Testis (tissue), 2 donors: ENCODE measurements at regions not wholly inside any gene's neighbourhood (a gene's known extent, or its start where the extent isn't known, plus 50 kb on each side); places are given as distances from the start of the nearest gene placed in this dataset.

Experiments used
- DNase-seq: peaks from one replicate; pipeline ENCODE4 v3.0.0-alpha.2; 2019
- H3K27ac ChIP-seq, 2 donors: fragments of 200-600 bp; sonication (generic); one replicate each; pipeline ENCODE4 v1.5.1; 2019
- H3K27me3 ChIP-seq: fragments of 200-600 bp; sonication (generic); one replicate; pipeline ENCODE4 v1.5.1; 2019
- H3K36me3 ChIP-seq: fragments of 200-600 bp; sonication (generic); one replicate; pipeline ENCODE4 v1.5.1; 2017; ENCODE audit warnings: low read depth; ENCODE audit errors: missing control alignments
- H3K4me1 ChIP-seq: fragments of 200-600 bp; sonication (generic); one replicate; pipeline ENCODE4 v1.5.1; 2019
- H3K4me3 ChIP-seq, 2 donors: fragments of 200-600 bp; sonication (generic); one replicate each; pipeline ENCODE4 v1.5.1; 2017 to 2019
- H3K9me3 ChIP-seq: fragments of 200-600 bp; sonication (generic); one replicate; pipeline ENCODE4 v1.5.1; 2017
- POLR2A ChIP-seq: fragments of 450-650 bp; IDR thresholded peaks from one replicate; pipeline ENCODE4 v1.6.1; 2017; ENCODE audit warnings: antibody characterized with exemption, mild to moderate bottlenecking, moderate library complexity
- WGBS, 2 donors: methylation state at CpG; one replicate each; pipeline ENCODE4 v1.1.5; 2018; 5-methylcytosine and 5-hydroxymethylcytosine counted together
- intact Hi-C: fragments of 100-400 bp; cut with DNase I; formaldehyde crosslinking; loops from one replicate; pipeline ENCODE4 v1.15.1; 2023; ENCODE audit warnings: low total_unique reads
- TF ChIP-seq, protein P1 (sequence below), 3 experiments: fragments of 450-650 bp in 2 of 3; fragments of 200-600 bp in 1 of 3; sonication (generic) in 1 of 3; IDR thresholded peaks; one replicate each; pipeline ENCODE4 v1.5.1; 2016 to 2019; ENCODE audit warnings: antibody characterized with exemption in 3 of 3, mild to moderate bottlenecking in 2 of 3, moderate library complexity in 1 of 3

DNA sequence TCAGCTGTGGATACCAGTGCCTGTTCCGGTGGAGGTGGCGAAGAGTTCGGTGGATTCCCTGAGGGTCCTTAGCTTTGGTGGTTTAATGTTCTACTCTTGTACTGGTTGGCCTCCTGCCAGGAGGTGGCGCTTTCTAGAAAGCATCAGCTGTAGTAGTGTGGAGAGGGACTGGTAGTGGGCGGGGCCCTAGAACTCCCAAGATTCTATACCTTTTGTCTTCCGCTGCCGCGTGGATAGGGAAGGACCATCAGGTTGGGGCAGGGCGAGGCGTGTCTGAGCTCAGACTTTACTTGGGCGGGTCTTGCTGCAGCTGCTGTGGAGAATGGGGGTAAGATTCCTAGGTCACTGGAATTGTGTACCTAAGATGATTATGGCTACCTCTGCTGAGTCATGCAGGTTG, 390.3 kb downstream of the FAM47A start:
- no peaks in the 10 kb centered on the region for H3K27me3 ChIP-seq
- no peak overlapping the region for H3K27ac ChIP-seq
- 60 to 73% methylated on average over 5 to 11 of the region's 11 CpGs for WGBS, 2 donors
- H3K9me3 ChIP-seq: no peaks in the 10 kb centered on the region
- no peaks in the 10 kb centered on the region for H3K36me3 ChIP-seq
- TF ChIP-seq, protein P1, sequence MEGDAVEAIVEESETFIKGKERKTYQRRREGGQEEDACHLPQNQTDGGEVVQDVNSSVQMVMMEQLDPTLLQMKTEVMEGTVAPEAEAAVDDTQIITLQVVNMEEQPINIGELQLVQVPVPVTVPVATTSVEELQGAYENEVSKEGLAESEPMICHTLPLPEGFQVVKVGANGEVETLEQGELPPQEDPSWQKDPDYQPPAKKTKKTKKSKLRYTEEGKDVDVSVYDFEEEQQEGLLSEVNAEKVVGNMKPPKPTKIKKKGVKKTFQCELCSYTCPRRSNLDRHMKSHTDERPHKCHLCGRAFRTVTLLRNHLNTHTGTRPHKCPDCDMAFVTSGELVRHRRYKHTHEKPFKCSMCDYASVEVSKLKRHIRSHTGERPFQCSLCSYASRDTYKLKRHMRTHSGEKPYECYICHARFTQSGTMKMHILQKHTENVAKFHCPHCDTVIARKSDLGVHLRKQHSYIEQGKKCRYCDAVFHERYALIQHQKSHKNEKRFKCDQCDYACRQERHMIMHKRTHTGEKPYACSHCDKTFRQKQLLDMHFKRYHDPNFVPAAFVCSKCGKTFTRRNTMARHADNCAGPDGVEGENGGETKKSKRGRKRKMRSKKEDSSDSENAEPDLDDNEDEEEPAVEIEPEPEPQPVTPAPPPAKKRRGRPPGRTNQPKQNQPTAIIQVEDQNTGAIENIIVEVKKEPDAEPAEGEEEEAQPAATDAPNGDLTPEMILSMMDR (IDR thresholded peaks at IDR 0.05): no peak
- TF ChIP-seq POLR2A: no peak
- intact Hi-C loops: no loop called here
- H3K4me3 ChIP-seq: no peak overlapping the region
- no peaks in the 10 kb centered on the region for H3K4me1 ChIP-seq
- DNase-seq: peak; percentile 48

DNA sequence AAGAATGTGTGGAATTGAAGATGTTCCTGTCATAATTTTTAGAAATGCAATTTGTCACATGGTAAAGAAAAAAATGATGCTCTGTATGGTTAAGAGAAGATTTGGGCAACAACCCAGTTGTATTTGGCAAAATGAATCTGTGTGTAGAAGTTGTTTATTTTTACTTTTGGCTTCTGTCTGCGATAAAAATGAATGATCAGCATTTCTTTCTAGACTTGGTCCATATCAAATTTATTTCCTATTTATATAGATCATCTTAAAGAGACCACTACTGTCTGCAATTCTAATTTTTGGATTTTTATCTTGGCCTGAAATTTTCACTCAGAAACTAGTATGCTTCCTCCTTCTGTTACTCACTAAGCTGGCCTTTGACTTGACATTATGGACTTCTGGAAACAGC, 396.9 kb downstream of the FAM47A start:
- no peak for DNase-seq
- Histone ChIP-seq H3K27ac (no peak overlapping the region), H3K9me3 (no peaks in the 10 kb centered on the region), H3K27me3 (no peaks in the 10 kb centered on the region), H3K36me3 (no peaks in the 10 kb centered on the region), H3K4me3 (no peak overlapping the region), H3K4me1 (no peaks in the 10 kb centered on the region)
- WGBS, 2 donors: 79 to 82% methylated on average over 1 of the region's 1 CpG
- intact Hi-C loops: no loop called here
- TF ChIP-seq, protein P1 (IDR thresholded peaks at IDR 0.05): no peak
- TF ChIP-seq POLR2A: no peak

DNA sequence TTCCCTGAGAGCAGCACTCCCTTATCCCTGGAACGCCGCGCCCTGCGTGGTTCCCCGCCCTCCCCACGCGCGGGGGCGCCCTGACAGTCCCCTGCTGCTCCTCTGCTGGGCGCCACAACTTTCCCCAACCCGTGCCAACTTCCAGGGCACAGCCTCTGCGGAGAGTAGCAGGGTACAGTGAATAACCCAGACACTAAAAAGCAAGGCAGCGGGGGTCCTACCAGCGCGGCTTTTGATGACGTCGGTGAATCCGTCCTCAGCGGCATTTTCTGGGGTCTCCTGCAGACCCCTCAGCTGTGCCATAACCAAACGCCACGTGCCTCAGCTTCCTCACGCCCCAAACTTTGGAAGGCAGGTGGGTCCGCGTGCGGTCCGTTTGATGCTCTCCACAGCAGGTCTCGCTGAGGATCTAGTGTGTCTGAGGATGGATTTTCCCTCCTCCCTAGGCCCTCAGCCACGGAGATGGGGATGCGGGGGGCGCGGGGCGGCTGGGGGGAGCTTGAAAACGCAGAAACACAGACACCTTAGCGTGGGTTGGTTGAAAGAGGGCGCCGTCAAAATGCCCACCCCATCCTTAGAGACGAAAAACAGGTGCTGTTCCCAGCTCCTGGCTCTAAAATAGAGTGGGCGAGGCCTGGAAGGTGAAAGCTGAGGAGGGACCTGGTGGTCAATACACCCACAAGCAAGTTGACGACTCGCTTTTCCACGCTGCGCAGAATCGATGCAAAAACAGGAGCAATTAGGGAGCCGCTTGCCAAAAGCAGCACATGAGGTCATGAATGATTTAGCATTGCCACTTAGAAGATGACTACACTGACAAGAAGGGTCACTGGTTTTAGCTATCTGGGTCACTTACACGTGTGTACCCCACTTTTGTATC, 405.6 kb downstream of the FAM47A start:
- no peaks in the 10 kb centered on the region for H3K36me3 ChIP-seq
- H3K9me3 ChIP-seq: no peaks in the 10 kb centered on the region
- peak overlapping the region in 1 of 2 donors; percentile 34 for H3K4me3 ChIP-seq
- H3K4me1 ChIP-seq: no peaks in the 10 kb centered on the region
- intact Hi-C loops: no loop called here
- no peak overlapping the region for H3K27ac ChIP-seq
- TF ChIP-seq POLR2A: no peak
- TF ChIP-seq, protein P1 (IDR thresholded peaks at IDR 0.05): no peak
- no peaks in the 10 kb centered on the region for H3K27me3 ChIP-seq
- DNase-seq: no peak
- 0 to 19% methylated on average over 8 to 16 of the region's 45 CpGs for WGBS, 2 donors

DNA sequence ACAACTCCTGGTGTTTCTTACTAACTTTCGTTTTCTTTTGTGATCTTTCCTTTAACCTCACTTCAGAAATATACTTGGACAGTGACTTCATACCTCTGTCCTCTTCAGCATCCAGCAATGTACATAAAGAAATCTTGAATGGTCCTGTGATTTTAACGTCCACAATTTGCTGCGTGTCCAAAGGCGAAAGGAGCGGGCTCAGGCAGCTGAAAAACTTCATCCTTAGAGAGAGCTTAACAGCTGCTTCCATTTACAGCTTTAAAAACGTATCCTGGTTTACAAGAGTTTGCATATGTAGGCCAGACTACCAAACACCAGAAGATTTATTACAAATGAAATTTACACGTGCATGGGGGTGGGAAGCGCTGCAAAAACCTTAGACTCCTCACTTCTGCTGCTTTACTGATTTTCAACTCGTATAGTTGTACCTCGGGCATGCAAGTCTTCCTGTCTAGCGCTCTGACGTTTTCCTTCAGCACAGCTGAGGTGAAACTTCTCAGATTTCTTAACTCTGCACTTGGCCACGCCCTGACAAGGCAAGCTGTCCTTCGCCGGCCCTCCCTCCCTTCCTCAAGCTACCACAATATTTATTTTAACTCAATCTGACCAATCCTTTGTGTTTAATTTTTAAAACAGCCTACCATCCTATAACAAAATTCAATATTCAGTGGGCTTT, 406.4 kb downstream of the FAM47A start:
- H3K27ac ChIP-seq: no peak overlapping the region
- H3K9me3 ChIP-seq: no peaks in the 10 kb centered on the region
- H3K4me3 ChIP-seq: peak overlapping the region in 1 of 2 donors; percentile 34
- H3K4me1 ChIP-seq: no peaks in the 10 kb centered on the region
- no peaks in the 10 kb centered on the region for H3K36me3 ChIP-seq
- WGBS, 2 donors: 0 to 1% methylated on average over 13 to 15 of the region's 15 CpGs
- intact Hi-C loops: no loop called here
- TF ChIP-seq POLR2A: no peak
- TF ChIP-seq, protein P1 (IDR thresholded peaks at IDR 0.05): no peak
- peak; percentile 14 for DNase-seq
- H3K27me3 ChIP-seq: no peaks in the 10 kb centered on the region
